ENCODE measurements at regions not wholly inside any gene's neighbourhood (a gene's known extent, or its start where the extent isn't known, plus 50 kb on each side); places are given as distances from the start of the nearest gene placed in this dataset.

DNA sequence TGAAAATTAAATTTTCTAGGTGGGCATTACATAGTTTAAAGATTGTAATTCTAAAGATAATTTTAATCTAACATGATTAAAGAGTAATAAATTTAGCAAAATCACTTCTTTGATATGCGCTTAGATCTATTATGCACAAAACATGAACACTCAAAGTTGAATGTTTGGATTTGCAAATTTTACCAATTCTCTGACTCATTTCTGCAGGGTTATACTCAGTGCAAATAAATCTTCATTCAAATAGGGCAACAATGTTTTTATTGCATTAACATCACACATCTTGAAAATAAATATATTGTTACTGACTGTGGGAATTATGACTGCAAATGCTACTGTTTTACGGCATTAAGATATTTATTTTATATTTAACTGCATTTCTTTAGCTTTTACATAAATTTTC lies 110.7 kb downstream of the OGFRL1 start:
- DNase-seq = no peak

DNA sequence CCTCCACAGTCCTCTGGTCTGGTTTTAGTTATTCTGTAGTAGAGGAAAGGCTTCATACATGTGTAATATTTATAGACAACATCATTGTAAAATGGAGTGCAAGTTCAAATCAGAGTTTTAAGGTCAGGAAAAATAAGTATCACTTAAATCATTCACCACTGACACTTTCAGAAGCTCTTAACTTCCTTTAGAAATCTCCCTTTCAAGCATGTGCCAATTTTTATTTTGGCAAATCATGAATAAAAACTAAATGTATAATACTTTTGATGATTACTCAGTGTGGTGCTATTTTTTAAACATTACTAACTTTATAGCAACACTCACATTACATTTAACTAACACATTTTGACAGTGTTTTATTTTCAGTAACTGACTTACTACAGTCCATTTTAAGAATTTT lies 112.2 kb downstream of the OGFRL1 start:
- DNase-seq = no peak

- DNase-seq = no peak
Observed at GRCh38 chr6:71402096-71402495, 113.5 kb downstream of the OGFRL1 start.

DNA sequence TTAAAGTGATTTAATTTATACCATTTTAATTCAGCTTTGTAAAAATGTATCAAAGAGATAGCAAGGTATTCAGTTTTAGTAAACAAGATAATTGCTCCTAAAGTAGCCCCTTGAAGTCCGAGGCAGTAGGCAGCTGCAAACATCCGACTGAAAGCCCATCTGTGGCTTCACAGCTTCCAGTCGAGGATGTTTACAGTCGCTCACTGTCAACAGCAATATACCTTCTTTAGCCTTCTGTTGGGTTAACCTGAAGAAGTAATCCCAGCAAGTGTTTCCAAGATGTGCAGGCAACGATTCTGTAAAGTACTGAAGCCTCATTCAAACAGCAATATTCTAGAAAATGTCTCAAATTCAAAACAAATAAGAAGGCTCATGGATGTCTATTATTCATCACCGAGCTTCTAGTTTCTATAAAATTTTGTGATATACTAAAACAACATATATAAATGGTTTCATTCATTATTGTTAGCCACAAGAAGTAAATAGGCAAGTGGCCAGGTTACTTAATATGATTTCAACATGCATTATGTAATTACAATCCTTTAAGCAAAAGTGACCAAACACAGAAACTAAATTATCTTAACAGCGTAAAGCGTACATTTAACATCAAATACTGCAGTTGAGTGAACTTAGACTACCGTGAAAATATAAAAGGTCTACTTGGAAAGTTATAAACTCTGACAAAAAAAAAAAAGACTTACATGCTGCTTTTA lies 115.0 kb downstream of the OGFRL1 start:
- peak; percentile 0 for DNase-seq

DNA sequence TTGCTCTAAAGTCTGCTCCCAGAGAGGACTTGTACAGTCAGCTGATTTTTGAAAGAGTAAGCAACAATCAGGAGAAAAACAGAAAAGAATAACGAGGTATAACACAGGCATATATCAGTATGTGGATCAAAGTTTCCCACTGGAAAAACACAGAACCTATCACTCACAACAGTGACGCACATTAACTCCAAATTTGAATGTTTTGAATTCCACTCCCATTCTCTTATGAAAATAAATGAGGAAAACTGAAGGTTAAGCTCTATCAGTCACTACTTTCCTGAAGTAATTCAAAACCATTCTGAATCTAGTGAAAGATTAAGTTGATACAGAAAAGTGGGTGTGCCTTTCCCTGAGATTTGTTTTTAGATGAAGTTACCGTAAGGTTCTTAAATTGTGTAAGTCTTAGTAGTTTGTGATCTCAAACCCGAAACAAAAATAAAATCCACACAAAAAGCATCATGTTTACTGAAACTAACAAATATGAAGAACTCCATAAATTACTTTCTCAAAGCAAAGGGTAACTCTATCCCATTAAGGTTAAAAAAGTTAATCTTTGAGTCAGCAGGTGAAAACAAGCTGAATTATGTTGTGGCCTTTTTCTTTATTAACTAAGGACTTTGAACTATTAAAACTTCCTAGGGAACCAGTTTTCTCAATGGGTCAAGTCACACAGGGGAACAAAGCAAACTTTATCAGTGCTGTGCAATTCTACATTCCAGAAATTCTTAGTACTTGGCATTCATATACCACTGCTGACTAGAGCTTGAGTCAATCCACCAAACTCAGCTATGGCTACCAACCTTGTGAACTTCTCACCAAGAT lies 115.7 kb downstream of the OGFRL1 start:
- DNase-seq = no peak

GRCh38 chr6:71404967-71405278 lies 116.3 kb downstream of the OGFRL1 start:
- no peak for DNase-seq

DNA sequence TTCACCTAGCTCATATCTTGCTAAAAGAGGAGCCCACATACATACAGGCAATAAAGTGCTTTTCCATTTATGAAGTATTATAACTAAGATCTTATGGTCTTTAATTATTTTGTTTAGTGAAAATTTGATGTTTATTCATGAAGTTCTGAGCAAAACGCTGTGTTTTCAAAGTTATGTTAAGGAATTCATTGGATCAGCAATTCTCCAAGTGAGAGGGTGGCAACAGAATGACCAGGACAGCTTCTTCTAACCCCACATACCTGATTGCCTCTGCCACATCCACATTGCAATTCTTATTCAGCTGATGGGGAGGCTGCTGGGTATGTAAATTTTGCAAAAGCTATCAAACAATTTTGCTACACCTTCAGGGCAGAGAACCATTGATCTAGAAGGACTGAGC lies 116.8 kb downstream of the OGFRL1 start:
- no peak for DNase-seq

DNA sequence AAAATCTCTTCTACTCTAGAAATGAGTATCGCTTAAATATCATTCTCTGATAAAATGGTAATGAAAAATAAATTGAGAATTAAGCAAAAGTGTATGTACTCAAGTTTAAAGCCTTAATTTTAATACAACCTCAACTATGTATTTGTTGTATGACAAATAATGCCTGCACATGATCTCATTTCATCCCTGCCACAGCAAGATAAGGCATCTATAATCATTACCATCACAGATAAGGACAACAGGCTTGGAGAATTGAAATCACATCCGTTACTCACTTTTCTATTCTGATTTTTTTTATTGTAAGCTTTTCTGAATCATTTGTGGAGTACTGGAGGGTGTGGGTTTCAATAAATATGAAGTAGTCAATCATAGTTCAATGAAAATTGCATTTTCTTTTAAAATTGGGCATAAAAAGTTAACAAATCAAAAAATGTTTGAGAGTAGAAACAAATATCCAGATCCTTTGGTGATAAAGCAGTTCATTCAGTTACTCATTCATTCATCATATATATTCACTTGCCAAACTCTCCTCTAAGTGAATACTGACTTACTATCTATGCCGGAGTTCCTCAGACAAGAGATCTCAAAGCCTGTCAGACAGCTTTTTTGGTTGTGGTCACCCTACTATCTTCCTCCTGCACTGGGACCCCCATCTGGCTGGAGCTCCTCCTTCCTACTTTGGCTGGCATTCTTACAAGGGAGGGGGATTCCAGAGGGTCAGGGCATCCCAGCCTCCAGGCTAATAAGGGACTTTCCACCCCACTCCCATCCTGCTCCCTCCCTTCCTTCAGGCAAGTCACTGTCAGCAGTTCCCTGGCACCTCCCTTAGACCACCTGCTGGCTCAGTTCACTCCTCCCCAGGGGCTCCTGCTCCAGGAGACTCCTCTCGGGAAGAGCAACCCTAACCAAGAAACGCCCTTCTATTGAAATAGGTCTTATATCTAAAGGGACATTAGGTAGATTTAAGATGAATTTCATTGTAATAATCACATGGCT lies 118.6 kb downstream of the OGFRL1 start:
- peak; percentile 10 for DNase-seq

- no peak for DNase-seq
Observed at GRCh38 chr6:71408787-71409723, 120.4 kb downstream of the OGFRL1 start.

DNA sequence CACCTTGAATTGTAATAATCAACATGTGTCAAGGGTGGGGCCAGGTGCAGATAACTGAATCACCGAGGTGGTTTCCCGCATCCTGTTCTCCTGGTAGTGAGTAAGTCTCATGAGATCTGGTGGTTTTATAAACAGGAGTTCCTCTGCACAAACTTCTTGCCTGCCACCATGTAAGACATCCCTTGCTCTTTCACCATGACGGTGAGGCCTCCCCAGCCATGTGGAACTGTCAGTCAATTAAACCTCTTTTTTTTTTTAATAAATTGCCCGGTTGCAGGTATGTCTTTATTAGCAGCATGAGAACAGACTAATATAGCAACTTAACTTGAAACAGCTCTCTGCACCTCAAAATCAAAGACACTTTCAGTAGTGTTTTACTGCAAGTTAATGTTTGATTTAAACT lies 121.6 kb downstream of the OGFRL1 start:
- DNase-seq = no peak

DNA sequence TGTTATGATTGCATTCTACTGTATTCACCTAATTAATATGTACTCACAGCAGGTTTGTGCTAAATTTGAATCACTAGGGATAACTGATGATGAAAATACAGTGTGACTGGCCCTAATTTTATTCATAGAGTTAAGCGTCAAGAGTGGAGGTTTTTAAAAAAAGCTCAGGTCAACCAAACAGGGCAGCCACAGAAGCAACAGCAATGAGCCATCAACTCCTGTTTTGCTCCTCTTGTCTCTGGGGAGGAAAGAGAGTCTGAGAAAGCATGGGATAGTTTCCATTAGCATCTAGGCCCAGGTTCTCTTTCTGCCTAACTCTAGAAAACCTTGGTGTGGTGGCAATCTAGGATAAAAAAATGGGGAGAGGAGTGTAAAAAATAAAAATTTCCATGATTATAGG lies 122.1 kb downstream of the OGFRL1 start:
- no peak for DNase-seq

GRCh38 chr6:71411882-71412281 lies 123.3 kb downstream of the OGFRL1 start:
- no peak for DNase-seq

- DNase-seq = no peak
Observed at GRCh38 chr6:71412559-71413140, 124.0 kb downstream of the OGFRL1 start.

GRCh38 chr6:71414486-71414885 lies 125.9 kb downstream of the OGFRL1 start:
- no peak for DNase-seq

DNA sequence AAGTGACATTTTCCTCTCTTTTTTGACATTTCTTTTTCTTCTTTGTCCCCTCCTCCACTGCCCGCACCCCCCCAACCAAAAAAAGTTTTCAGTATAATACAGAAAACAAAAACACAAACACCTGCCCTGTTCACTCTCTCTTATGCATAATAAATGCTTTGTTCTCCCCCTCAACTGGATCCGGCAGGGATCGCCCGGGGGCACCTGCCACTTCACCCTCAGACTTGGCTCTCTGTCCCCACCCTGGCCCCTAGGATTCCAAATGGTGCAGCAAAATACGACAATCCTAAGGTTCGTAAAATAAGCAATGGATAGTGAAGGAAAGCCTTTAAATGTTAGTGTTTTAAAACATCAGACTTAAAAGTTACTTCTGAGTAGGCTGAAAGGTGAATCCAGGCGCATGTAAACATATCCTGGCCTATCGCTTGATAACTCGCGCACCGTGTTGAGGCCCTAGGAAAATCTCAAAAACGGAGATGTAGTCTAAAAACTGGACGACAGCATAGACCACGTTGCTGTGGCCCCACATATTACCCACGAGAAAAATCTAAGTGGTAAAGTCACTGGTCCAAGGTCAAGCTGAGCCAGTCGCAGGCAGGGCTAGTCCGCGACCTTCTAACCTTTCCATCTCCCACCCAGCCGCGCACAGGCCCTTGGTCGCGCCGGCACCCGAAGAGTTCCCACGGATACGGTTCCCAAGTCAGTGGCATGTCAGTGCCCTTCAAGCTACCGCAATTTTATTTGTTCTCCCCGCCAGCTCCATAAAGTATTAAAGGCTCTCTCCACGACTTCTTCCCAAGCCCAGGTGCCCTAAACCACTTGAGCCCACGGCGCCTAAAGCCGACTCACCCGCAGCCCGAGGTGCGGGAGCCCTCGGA lies 130.8 kb downstream of the OGFRL1 start:
- DNase-seq = no peak

DNA sequence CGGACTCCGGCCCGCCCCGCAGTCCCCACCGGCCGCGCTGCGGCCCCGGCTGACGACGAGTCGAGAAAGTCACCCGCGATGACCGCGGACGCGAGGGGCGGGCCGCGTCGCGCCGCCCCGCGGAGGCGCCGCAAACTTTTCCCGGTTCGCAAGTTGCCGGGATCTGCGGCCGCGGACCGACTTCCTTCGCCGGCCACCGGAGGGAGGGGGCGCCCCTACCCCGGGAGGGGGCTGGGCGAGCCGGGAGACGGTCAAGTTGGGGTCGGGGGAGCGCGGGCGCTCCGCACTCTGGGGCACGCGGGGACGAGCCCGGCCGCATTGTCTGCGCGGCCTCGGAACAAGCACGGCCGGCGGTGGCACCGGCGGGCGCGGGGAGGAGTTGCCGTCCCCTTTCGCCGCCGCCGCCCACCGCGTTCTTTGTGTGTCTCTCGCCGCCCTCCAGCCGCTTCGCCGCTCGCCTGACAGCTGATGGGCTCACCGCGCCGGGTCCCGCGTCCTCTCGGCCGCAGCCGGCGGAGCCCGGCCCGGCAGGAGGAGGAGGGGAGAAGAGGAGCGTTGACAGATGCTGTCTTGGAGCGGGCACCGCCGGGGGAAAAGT lies 131.6 kb downstream of the OGFRL1 start:
- peak; percentile 24 for DNase-seq

DNA sequence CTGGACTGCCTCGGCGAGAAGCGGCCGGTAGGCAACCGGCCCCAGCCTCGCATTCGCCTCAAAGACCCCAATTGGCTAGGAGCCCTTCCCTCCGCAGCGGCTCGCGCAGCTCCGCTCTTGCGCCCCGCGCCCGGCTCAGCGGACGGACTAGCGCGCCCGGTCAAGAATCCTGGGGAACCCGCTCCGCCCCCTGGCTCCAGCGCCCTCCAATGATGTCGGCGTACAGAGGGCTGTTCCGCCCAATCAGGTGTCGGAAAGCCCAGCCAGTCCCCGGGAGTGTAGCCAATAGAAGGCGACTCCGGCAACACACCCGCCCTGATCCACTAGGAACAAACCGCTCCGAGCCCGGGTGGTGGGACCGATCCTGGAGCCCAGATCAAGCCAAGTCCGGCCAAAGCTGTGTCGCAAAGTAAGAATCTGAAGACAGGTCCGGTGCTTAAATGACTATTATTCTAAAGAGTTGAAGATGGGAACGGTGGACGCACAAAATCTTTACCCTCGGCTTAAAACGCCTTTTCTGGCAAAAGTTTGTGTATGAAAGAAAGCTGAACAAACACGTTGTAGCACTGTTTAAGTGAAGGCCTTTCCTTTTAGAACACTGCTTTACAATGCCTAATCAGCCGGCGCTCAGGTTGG lies 132.2 kb downstream of the OGFRL1 start:
- DNase-seq = peak; percentile 89

DNA sequence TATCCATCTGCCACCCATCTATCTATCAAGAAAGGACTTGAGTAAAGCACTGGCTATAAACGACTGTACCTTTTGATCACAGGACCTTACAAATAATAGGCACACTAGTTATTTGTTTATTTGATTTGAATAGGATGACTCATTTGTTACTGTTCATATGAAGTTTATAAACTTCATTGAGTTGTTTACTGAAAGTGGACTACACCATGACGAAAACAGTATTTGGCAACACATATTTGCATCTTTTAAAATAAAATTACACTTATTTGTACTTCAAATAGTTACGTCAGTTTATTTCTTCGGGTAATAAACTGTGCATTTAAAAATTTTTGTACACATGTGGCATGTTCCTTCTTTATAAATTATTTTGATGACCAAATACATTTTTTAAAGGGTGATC lies 133.0 kb downstream of the OGFRL1 start:
- no peak for DNase-seq

- DNase-seq = no peak
Observed at GRCh38 chr6:71430018-71430417, 141.4 kb downstream of the OGFRL1 start.

- DNase-seq = no peak
Observed at GRCh38 chr6:71433441-71433840, 144.8 kb downstream of the OGFRL1 start.

Data from COR-L47 (cell line).